SJSA1 (cell line): ENCODE measurements at regions not wholly inside any gene's neighbourhood (a gene's known extent, or its start where the extent isn't known, plus 50 kb on each side); places are given as distances from the start of the nearest gene placed in this dataset.

ENCODE experiments used
- DNase-seq, 2 experiments: peaks; one replicate each; pipeline ENCODE4 v3.0.0-alpha.2; 2015 to 2020; ENCODE audit warnings: low spot score in 2 of 2, low read depth in 1 of 2
- H3K27ac ChIP-seq: fragments of 250-450 bp; sonication (Bioruptor Pico); 2 replicates; pipeline ENCODE4 v1.5.1; 2020; ENCODE audit warnings: mild to moderate bottlenecking, moderate library complexity
- H3K27me3 ChIP-seq: fragments of 250-450 bp; sonication (Bioruptor Pico); replicated peaks from 2 replicates; pipeline ENCODE4 v1.5.1; 2020; ENCODE audit warnings: mild to moderate bottlenecking, moderate library complexity
- H3K36me3 ChIP-seq: fragments of 250-450 bp; sonication (Bioruptor Pico); 2 replicates; pipeline ENCODE4 v1.5.1; 2020; ENCODE audit warnings: mild to moderate bottlenecking
- H3K4me1 ChIP-seq: fragments of 250-450 bp; sonication (Bioruptor Pico); replicated peaks from 2 replicates; pipeline ENCODE4 v1.6.1; 2021; ENCODE audit warnings: mild to moderate bottlenecking
- H3K4me3 ChIP-seq: fragments of 250-450 bp; sonication (Bioruptor Pico); 2 replicates; pipeline ENCODE4 v1.5.1; 2020; ENCODE audit warnings: mild to moderate bottlenecking
- H3K9me3 ChIP-seq: fragments of 250-450 bp; sonication (Bioruptor Pico); replicated peaks from 2 replicates; pipeline ENCODE4 v1.5.1; 2020; ENCODE audit warnings: mild to moderate bottlenecking

GRCh38 chr7:25926009-25926408, 226.0 kb upstream of the NFE2L3 start:
- Histone ChIP-seq H3K4me3 (no peak overlapping the region), H3K27ac (no peak overlapping the region), H3K4me1 (no peaks in the 10 kb centered on the region), H3K27me3 (no peaks in the 10 kb centered on the region), H3K36me3 (no peaks in the 10 kb centered on the region), H3K9me3 (no peaks in the 10 kb centered on the region; the same call in 1 of the 2 replicates)
- DNase-seq = no peak

GRCh38 chr7:25926451-25926850, 225.5 kb upstream of the NFE2L3 start:
- no peak overlapping the region for H3K27ac ChIP-seq
- no peaks in the 10 kb centered on the region for H3K27me3 ChIP-seq
- H3K4me1 ChIP-seq = no peaks in the 10 kb centered on the region
- no peak for DNase-seq
- no peak overlapping the region for H3K4me3 ChIP-seq
- no peaks in the 10 kb centered on the region for H3K36me3 ChIP-seq
- no peaks in the 10 kb centered on the region; the same call in 1 of the 2 replicates for H3K9me3 ChIP-seq

- Histone ChIP-seq H3K4me1 (no peaks in the 10 kb centered on the region), H3K27ac (no peak overlapping the region), H3K4me3 (no peak overlapping the region), H3K27me3 (no peaks in the 10 kb centered on the region), H3K36me3 (no peaks in the 10 kb centered on the region), H3K9me3 (no peaks in the 10 kb centered on the region; the same call in 1 of the 2 replicates)
- no peak for DNase-seq
These were observed 224.9 kb upstream of the NFE2L3 start for GRCh38 chr7:25926891-25927625.

GRCh38 chr7:25927626-25927978, 224.4 kb upstream of the NFE2L3 start:
- no peak overlapping the region for H3K4me3 ChIP-seq
- no peak for DNase-seq
- H3K4me1 ChIP-seq = no peaks in the 10 kb centered on the region
- H3K36me3 ChIP-seq = no peaks in the 10 kb centered on the region
- no peaks in the 10 kb centered on the region for H3K27me3 ChIP-seq
- no peak overlapping the region for H3K27ac ChIP-seq
- H3K9me3 ChIP-seq = no peaks in the 10 kb centered on the region; the same call in 1 of the 2 replicates

- DNase-seq = no peak
- H3K4me3 ChIP-seq = no peak overlapping the region
- H3K4me1 ChIP-seq = no peaks in the 10 kb centered on the region
- H3K27ac ChIP-seq = no peak overlapping the region
- no peaks in the 10 kb centered on the region; the same call in 1 of the 2 replicates for H3K9me3 ChIP-seq
- H3K36me3 ChIP-seq = no peaks in the 10 kb centered on the region
- H3K27me3 ChIP-seq = no peaks in the 10 kb centered on the region
These were observed 223.3 kb upstream of the NFE2L3 start for GRCh38 chr7:25928549-25929330.

- Histone ChIP-seq H3K4me3 (no peak overlapping the region), H3K4me1 (no peaks in the 10 kb centered on the region), H3K36me3 (no peaks in the 10 kb centered on the region), H3K9me3 (no peaks in the 10 kb centered on the region; the same call in none of the 2 replicates), H3K27ac (no peak overlapping the region), H3K27me3 (no peaks in the 10 kb centered on the region)
- no peak for DNase-seq
These were observed 222.6 kb upstream of the NFE2L3 start for GRCh38 chr7:25929448-25929847.

- no peaks in the 10 kb centered on the region; the same call in none of the 2 replicates for H3K9me3 ChIP-seq
- no peaks in the 10 kb centered on the region for H3K4me1 ChIP-seq
- H3K27me3 ChIP-seq = no peaks in the 10 kb centered on the region
- H3K4me3 ChIP-seq = no peak overlapping the region
- no peak overlapping the region for H3K27ac ChIP-seq
- no peak for DNase-seq
- no peaks in the 10 kb centered on the region for H3K36me3 ChIP-seq
These were observed 221.4 kb upstream of the NFE2L3 start for GRCh38 chr7:25930492-25931048.

- Histone ChIP-seq H3K9me3 (no peaks in the 10 kb centered on the region; the same call in none of the 2 replicates), H3K36me3 (no peaks in the 10 kb centered on the region), H3K4me1 (no peaks in the 10 kb centered on the region), H3K4me3 (no peak overlapping the region), H3K27ac (no peak overlapping the region), H3K27me3 (no peaks in the 10 kb centered on the region)
- DNase-seq = no peak
These were observed 220.8 kb upstream of the NFE2L3 start for GRCh38 chr7:25931156-25931555.

- H3K4me3 ChIP-seq = no peak overlapping the region
- H3K27ac ChIP-seq = no peak overlapping the region
- no peaks in the 10 kb centered on the region for H3K4me1 ChIP-seq
- no peak for DNase-seq
- H3K36me3 ChIP-seq = no peaks in the 10 kb centered on the region
- no peaks in the 10 kb centered on the region for H3K27me3 ChIP-seq
- H3K9me3 ChIP-seq = no peaks in the 10 kb centered on the region; the same call in none of the 2 replicates
These were observed 218.1 kb upstream of the NFE2L3 start for GRCh38 chr7:25933921-25934320.

GRCh38 chr7:25940086-25940906, 211.7 kb upstream of the NFE2L3 start:
- H3K4me1 ChIP-seq = no peaks in the 10 kb centered on the region
- no peaks in the 10 kb centered on the region for H3K36me3 ChIP-seq
- no peak for DNase-seq
- H3K4me3 ChIP-seq = no peak overlapping the region
- H3K27ac ChIP-seq = no peak overlapping the region
- no peaks in the 10 kb centered on the region for H3K9me3 ChIP-seq
- peaks cover 10% of the 10 kb centered on the region; the same call in 1 of the 2 replicates for H3K27me3 ChIP-seq

- no peaks in the 10 kb centered on the region for H3K9me3 ChIP-seq
- no peaks in the 10 kb centered on the region for H3K4me1 ChIP-seq
- no peak overlapping the region for H3K4me3 ChIP-seq
- peaks cover 17% of the 10 kb centered on the region for H3K27me3 ChIP-seq
- no peak for DNase-seq
- H3K36me3 ChIP-seq = no peaks in the 10 kb centered on the region
- H3K27ac ChIP-seq = no peak overlapping the region
These were observed 207.1 kb upstream of the NFE2L3 start for GRCh38 chr7:25944777-25945515.

GRCh38 chr7:25945608-25946007, 206.4 kb upstream of the NFE2L3 start:
- no peak overlapping the region for H3K27ac ChIP-seq
- no peaks in the 10 kb centered on the region for H3K4me1 ChIP-seq
- peaks cover 22% of the 10 kb centered on the region for H3K27me3 ChIP-seq
- DNase-seq = no peak
- no peak overlapping the region for H3K4me3 ChIP-seq
- no peaks in the 10 kb centered on the region for H3K36me3 ChIP-seq
- H3K9me3 ChIP-seq = no peaks in the 10 kb centered on the region

GRCh38 chr7:25946181-25946580, 205.8 kb upstream of the NFE2L3 start:
- Histone ChIP-seq H3K4me3 (no peak overlapping the region), H3K27me3 (peaks cover 23% of the 10 kb centered on the region), H3K9me3 (no peaks in the 10 kb centered on the region), H3K36me3 (no peaks in the 10 kb centered on the region), H3K4me1 (no peaks in the 10 kb centered on the region), H3K27ac (no peak overlapping the region)
- no peak for DNase-seq
